Gastroesophageal sphincter (tissue), 4 donors: ENCODE measurements at regions not wholly inside any gene's neighbourhood (a gene's known extent, or its start where the extent isn't known, plus 50 kb on each side); places are given as distances from the start of the nearest gene placed in this dataset.

Experiments
- ATAC-seq: fragments of 150-250 bp; one replicate; pipeline ENCODE4 v1.9.1; 2016; ENCODE audit warnings: mild to moderate bottlenecking, moderate library complexity
- H3K27ac ChIP-seq, 4 donors: fragments of 200-600 bp; sonication (generic) in 3 of 4; 1 replicate in 3 of 4; 2 replicates in 1 of 4; pipeline ENCODE4 v1.5.1; 2016 to 2019
- H3K27me3 ChIP-seq: fragments of 200-600 bp; sonication (generic); one replicate; pipeline ENCODE4 v1.5.1; 2019
- H3K36me3 ChIP-seq, 2 donors: fragments of 200-600 bp; sonication (generic); one replicate each; pipeline ENCODE4 v1.5.1; 2019; ENCODE audit warnings: control low read depth in 1 of 2
- H3K4me1 ChIP-seq, 3 donors: fragments of 200-600 bp; sonication (generic); 1 replicate in 2 of 3; 2 replicates in 1 of 3; pipeline ENCODE4 v1.5.1; 2016 to 2019; ENCODE audit warnings: control low read depth in 2 of 3
- H3K4me3 ChIP-seq, 2 donors: fragments of 200-600 bp; sonication (generic); one replicate each; pipeline ENCODE4 v1.5.1; 2019; ENCODE audit warnings: mild to moderate bottlenecking in 1 of 2, moderate library complexity in 1 of 2
- H3K9me3 ChIP-seq, 3 donors: fragments of 200-600 bp; sonication (generic); one replicate each; pipeline ENCODE4 v1.5.1; 2017 to 2019; ENCODE audit warnings: control low read depth in 2 of 3
- CTCF ChIP-seq, 4 experiments: fragments of 200-600 bp in 2 of 4; fragments of 450-650 bp in 2 of 4; sonication (generic) in 1 of 4; IDR thresholded peaks; one replicate each; pipeline ENCODE4 v1.5.1; 2017 to 2019; ENCODE audit warnings: antibody characterized with exemption in 4 of 4, mild to moderate bottlenecking in 2 of 4, moderate library complexity in 2 of 4
- EP300 ChIP-seq: sonication (generic); formaldehyde crosslinking; IDR thresholded peaks from one replicate; pipeline ENCODE4 v1.6.1; 2017; ENCODE audit warnings: antibody characterized with exemption, mild to moderate bottlenecking
- POLR2A ChIP-seq, 2 donors: fragments of 450-650 bp; IDR thresholded peaks; one replicate each; pipeline ENCODE4 v1.6.1; 2017; ENCODE audit warnings: antibody characterized with exemption in 2 of 2, mild to moderate bottlenecking in 2 of 2, moderate library complexity in 1 of 2
- POLR2AphosphoS5 ChIP-seq: sonication (generic); formaldehyde crosslinking; IDR thresholded peaks from one replicate; pipeline ENCODE4 v1.6.1; 2017; ENCODE audit warnings: antibody characterized with exemption
- WGBS, 2 donors: methylation state at CpG; one replicate each; pipeline ENCODE4 v1.1.5; 2018; ENCODE audit warnings: low coverage in 1 of 2; 5-methylcytosine and 5-hydroxymethylcytosine counted together

- H3K36me3 ChIP-seq = no peaks in the 10 kb centered on the region
- no peaks in the 10 kb centered on the region for H3K27me3 ChIP-seq
- no peak overlapping the region for H3K27ac ChIP-seq
- no peaks in the 10 kb centered on the region for H3K9me3 ChIP-seq
- peaks cover 0 to 5% (median 0%) of the 10 kb centered on the region in 3 donors for H3K4me1 ChIP-seq
- no peak for TF ChIP-seq POLR2A (IDR thresholded peaks at IDR 0.05)
- TF ChIP-seq POLR2AphosphoS5 = no peak
- no peak for TF ChIP-seq CTCF (IDR thresholded peaks at IDR 0.05)
- no peak for TF ChIP-seq EP300
- no peak overlapping the region for H3K4me3 ChIP-seq
- ATAC-seq = no peak
- WGBS, 2 donors = 35 to 58% methylated on average over 2 to 4 of the region's 4 CpGs
Observed at GRCh38 chr5:125525356-125525755, 778.9 kb upstream of the ZNF608 start.

GRCh38 chr5:125526966-125527365, 780.5 kb upstream of the ZNF608 start:
- no peak overlapping the region for H3K27ac ChIP-seq
- H3K4me3 ChIP-seq = no peak overlapping the region
- no peaks in the 10 kb centered on the region for H3K27me3 ChIP-seq
- TF ChIP-seq POLR2AphosphoS5 (no peak), EP300 (no peak), POLR2A (IDR thresholded peaks at IDR 0.05) (no peak), CTCF (IDR thresholded peaks at IDR 0.05) (no peak)
- H3K9me3 ChIP-seq = no peaks in the 10 kb centered on the region
- ATAC-seq = no peak
- H3K4me1 ChIP-seq = peaks cover 0 to 5% (median 0%) of the 10 kb centered on the region in 3 donors
- no peaks in the 10 kb centered on the region for H3K36me3 ChIP-seq

GRCh38 chr5:125528881-125529280, 782.4 kb upstream of the ZNF608 start:
- no peaks in the 10 kb centered on the region for H3K27me3 ChIP-seq
- no peak for ATAC-seq
- H3K27ac ChIP-seq = no peak overlapping the region
- no peaks in the 10 kb centered on the region for H3K36me3 ChIP-seq
- WGBS, 2 donors = 95 to 100% methylated on average over 1 of the region's 1 CpG
- peaks cover 0 to 5% (median 0%) of the 10 kb centered on the region in 3 donors for H3K9me3 ChIP-seq
- H3K4me3 ChIP-seq = no peak overlapping the region
- TF ChIP-seq POLR2A (IDR thresholded peaks at IDR 0.05) (no peak), POLR2AphosphoS5 (no peak), EP300 (no peak), CTCF (IDR thresholded peaks at IDR 0.05) (no peak)
- peaks cover 0 to 5% (median 0%) of the 10 kb centered on the region in 3 donors for H3K4me1 ChIP-seq

GRCh38 chr5:125530833-125531615, 784.6 kb upstream of the ZNF608 start:
- no peaks in the 10 kb centered on the region for H3K36me3 ChIP-seq
- H3K27me3 ChIP-seq = no peaks in the 10 kb centered on the region
- no peak overlapping the region for H3K4me3 ChIP-seq
- no peak for ATAC-seq
- TF ChIP-seq EP300 (no peak), CTCF (IDR thresholded peaks at IDR 0.05) (no peak), POLR2A (IDR thresholded peaks at IDR 0.05) (no peak), POLR2AphosphoS5 (no peak)
- H3K27ac ChIP-seq = no peak overlapping the region
- peaks cover 0 to 5% (median 0%) of the 10 kb centered on the region in 3 donors for H3K9me3 ChIP-seq
- H3K4me1 ChIP-seq = peaks cover 0 to 5% (median 0%) of the 10 kb centered on the region in 3 donors
- 85 to 87% methylated on average over 5 of the region's 5 CpGs for WGBS, 2 donors

GRCh38 chr5:125536095-125536494, 789.7 kb upstream of the ZNF608 start:
- H3K4me3 ChIP-seq = no peak overlapping the region
- H3K27me3 ChIP-seq = no peaks in the 10 kb centered on the region
- H3K36me3 ChIP-seq = no peaks in the 10 kb centered on the region
- H3K27ac ChIP-seq = no peak overlapping the region
- peaks cover 0 to 24% (median 2%) of the 10 kb centered on the region in 3 donors for H3K9me3 ChIP-seq
- no peak for TF ChIP-seq CTCF (IDR thresholded peaks at IDR 0.05)
- no peak for TF ChIP-seq POLR2A (IDR thresholded peaks at IDR 0.05)
- TF ChIP-seq EP300 = no peak
- no peak for TF ChIP-seq POLR2AphosphoS5
- ATAC-seq = no peak
- H3K4me1 ChIP-seq = no peaks in the 10 kb centered on the region
